Kasumi-1 (cell line): ENCODE measurements at regions not wholly inside any gene's neighbourhood (a gene's known extent, or its start where the extent isn't known, plus 50 kb on each side); places are given as distances from the start of the nearest gene placed in this dataset.

Source experiments
- DNase-seq, 2 experiments: peaks; one replicate each; lab custom pipeline; 2025; lab: John Stamatoyannopoulos, UW

- no peak for DNase-seq
Measured at GRCh38 chr6:14065350-14065749, 52.2 kb upstream of the CD83 start.

DNA sequence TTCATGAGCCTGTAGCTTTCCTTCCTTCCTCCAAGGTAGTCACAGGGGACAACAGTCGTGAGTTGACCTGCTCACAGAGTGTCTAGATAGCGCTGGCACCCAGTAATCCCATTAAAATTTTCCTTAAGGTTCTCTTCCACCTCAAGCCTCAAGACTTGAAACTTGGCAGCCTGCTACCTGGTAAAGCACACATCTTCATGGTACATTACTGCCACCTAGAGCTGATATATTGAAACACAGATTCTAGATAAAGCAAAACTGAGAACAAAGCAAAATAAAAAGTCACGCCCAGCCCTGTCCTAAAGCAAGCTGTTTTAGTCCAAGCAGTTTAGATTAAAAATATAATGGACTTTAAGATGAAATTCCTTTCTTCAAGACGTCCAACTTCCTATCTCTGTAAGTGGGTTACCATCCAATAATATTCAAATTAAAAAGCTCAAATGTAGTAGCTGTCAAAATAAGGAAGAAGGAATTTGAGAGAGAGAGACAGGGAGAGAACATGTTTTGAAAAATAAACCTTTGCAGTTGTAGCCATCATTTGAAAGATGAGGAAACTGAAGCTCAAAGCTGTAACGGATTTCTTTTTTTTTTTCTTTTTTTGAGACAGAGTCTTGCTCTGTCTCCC is 50.7 kb upstream of the CD83 start:
- peak; percentile 79 to 85 for DNase-seq

DNA sequence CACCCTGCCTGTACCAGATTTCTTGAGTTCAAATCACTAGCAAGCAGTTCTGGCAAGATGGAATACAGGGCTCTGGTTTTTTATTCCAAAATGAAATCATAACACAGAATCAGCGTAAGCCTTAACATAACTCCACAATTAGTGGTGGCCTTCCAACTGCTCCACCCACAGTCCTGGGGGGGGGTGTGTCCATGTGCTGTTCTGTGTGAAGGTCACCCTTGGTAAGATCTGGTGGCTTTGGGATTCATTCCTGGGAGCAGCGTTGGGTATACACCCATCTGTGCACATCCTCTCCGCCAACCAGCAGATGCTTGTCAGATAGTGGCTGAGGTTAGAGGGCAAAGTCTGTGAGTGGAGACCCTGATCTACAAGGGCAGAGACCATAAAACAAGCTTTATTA is 49.9 kb upstream of the CD83 start:
- no peak for DNase-seq
